COR-L47 (cell line): ENCODE measurements at regions not wholly inside any gene's neighbourhood (a gene's known extent, or its start where the extent isn't known, plus 50 kb on each side); places are given as distances from the start of the nearest gene placed in this dataset.
"Not testable (repeated sequence)": the region's sequence is repeated elsewhere in the genome, so short reads cannot be mapped to it uniquely, and the experiment has no call there.

Experiments used
- DNase-seq: peaks from one replicate; lab custom pipeline; 2025; lab: John Stamatoyannopoulos, UW

DNA sequence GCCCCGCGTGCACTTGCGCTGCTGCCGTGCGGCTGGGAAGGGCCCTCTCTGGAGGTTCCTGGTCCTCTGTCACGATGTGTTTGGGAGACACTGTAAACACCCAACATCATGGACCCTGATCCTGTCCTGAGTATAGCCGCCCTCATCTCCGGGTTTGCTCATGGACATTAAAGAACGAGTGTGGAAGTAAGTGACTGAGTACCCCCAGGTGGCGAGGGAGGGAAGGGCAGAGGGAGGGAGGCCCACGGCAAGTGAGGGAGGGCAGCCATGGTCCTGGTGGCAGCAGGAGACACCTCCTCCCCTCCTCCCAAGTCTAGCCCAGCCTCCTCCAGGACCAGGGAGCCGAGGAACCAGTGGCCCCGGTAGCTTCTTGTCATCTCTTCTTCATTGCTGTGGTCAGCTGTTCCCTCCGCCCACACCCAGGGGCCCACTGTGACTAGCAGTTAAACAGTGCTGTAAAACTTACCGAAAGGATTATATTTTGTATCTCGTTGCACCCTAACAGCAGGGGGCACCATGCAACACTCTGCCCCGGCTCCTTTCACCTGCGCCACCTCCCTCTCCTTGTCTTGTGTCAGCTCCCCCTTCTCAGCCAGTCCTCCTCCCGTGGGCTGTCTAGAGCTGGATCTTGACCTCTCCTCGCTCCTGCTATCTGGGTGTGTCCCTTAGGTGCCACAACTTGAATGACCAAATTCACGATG is 566.5 kb upstream of the B3GAT1 start:
- DNase-seq: no peak

DNA sequence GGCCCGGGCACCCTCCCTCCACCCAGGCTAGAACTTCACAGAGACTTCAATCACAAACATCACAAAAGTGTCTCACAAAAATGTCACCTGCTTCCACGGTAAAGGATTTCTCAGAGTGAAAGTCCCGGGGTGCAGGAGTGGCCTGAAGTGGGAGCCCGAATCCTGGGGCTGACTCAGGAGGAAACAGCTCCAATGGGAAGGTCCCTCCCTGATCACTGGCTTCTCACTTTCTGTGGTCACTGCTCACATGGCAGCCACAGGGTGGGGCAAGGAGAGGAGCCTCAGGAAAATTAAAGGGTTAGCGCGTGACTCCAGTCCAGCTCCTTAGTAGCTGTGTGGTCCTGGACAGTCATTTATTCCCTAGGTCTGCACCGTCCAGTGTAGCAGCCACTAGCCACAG is 564.5 kb upstream of the B3GAT1 start:
- no peak for DNase-seq

DNA sequence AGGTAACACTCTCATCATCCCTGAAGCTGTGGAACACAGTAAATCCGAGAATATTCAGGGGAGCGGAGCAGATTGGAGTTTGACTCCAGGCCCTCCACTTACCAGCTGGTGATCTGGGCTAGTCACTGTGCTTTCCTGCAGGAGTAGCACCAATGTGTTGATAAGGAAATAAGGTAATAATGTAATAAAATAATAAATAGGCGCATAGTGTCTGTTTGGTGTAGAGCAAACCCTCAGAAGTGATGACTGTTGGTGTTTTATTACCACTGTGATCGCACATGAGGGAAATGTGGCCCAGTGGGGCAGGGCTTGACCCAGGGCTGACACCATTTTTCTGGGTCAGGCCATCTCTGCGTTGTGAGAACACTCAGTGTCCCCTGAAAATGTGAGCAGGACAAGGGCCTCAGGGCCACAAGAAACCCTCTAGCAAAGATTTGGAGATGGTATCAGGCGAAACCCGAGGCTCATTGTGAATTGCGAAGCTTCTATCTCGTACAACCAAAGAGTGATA is 563.9 kb upstream of the B3GAT1 start:
- DNase-seq: no peak

- no peak for DNase-seq
These were observed 561.8 kb upstream of the B3GAT1 start for GRCh38 chr11:134973801-134974200.

GRCh38 chr11:134971381-134971780 is 559.3 kb upstream of the B3GAT1 start:
- no peak for DNase-seq

- DNase-seq: no peak
These were observed 555.7 kb upstream of the B3GAT1 start for GRCh38 chr11:134967746-134968145.

GRCh38 chr11:134961386-134961785 is 549.3 kb upstream of the B3GAT1 start:
- not testable (repeated sequence) for DNase-seq

GRCh38 chr11:134958870-134959269 is 546.8 kb upstream of the B3GAT1 start:
- DNase-seq: no peak

- DNase-seq: no peak
These were observed 546.2 kb upstream of the B3GAT1 start for GRCh38 chr11:134958336-134958640.

- no peak for DNase-seq
These were observed 545.7 kb upstream of the B3GAT1 start for GRCh38 chr11:134957540-134958335.

DNA sequence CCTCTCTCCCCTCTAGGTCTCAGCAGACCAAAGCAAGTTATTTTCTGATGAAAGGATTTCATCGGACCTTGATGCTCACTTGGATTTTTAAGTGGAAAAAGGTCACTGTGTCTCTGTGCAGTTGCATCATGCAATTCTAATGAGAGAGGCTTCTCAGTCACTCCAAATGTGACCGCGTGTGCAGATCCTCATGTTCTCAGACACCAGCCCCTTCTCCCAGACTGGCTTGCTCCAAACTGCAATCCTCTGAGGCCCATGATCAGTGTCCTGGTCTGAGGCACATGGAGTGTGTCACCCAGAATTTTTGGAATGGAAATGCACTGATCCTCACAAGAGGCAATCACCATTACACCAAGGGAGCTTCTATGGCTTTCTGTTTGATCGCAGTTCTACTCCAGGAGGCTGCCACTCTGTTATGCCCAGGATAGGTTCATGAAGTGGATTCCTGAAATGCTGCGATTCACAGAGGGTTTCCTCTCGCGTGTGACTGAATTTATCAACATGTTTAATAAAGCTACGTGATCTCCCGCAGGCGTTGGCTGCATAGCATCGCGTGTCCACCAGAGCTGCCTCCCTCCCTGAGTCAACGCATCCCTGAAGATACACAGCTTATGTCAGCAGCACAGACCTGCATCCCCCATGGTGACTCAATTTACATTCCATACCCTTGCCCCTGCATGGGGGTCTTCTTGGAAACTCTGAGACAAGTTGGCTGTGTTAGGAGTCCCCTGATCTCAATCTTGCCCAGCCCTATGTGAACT is 544.6 kb upstream of the B3GAT1 start:
- DNase-seq: no peak

- not testable (repeated sequence) for DNase-seq
These were observed 543.9 kb upstream of the B3GAT1 start for GRCh38 chr11:134955970-134956369.

GRCh38 chr11:134955281-134955680 is 543.2 kb upstream of the B3GAT1 start:
- DNase-seq: no peak

- not testable (repeated sequence) for DNase-seq
These were observed 542.4 kb upstream of the B3GAT1 start for GRCh38 chr11:134954456-134954855.

DNA sequence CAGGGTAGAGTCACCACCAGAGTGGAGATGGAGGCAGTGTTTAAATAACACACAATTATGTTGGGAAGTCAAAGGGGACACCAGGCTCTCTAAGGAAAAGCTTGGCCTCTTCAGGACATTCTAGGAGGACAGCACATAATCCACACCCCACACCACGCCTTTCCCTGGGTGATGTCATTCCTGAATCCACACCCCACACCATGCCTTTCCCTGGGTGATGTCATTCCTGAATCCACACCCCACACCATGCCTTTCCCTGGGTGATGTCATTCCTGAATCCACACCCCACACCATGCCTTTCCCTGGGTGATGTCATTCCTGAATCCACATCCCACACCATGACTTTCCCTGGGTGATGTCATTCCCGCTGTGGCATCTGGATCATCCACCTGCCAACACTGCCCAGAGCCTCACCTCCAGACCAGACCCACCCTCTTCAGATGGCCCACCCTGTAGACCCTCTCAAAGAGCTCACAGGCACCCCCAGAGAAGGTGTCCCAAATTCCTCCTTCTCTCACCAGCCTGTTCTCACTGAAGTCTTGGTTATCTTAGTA is 541.5 kb upstream of the B3GAT1 start:
- DNase-seq: not testable (repeated sequence)

DNA sequence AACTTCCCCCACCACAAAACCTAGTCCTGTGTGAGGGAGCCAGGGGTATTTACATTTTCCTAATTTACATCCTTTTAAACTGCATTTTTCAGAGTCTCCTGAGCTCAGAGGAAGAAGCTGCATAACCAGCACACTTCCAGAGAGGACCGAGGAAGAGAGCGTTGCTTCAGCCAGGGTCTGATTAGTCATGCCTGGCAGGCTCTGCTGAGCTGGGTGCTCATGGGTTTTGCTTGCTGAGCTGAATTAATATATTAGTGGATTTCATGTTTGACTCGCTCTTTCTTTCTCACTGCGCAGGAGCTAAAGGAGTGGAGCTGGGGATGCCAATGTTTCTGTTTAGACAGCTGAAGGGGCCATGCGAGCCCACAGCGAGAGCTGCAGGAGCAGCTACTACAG is 539.3 kb upstream of the B3GAT1 start:
- no peak for DNase-seq

GRCh38 chr11:134950692-134951304 is 538.8 kb upstream of the B3GAT1 start:
- no peak for DNase-seq

GRCh38 chr11:134949121-134950090 is 537.4 kb upstream of the B3GAT1 start:
- DNase-seq: no peak

- no peak for DNase-seq
These were observed 535.5 kb upstream of the B3GAT1 start for GRCh38 chr11:134947556-134947955.

GRCh38 chr11:134945993-134946392 is 534.0 kb upstream of the B3GAT1 start:
- DNase-seq: no peak

DNA sequence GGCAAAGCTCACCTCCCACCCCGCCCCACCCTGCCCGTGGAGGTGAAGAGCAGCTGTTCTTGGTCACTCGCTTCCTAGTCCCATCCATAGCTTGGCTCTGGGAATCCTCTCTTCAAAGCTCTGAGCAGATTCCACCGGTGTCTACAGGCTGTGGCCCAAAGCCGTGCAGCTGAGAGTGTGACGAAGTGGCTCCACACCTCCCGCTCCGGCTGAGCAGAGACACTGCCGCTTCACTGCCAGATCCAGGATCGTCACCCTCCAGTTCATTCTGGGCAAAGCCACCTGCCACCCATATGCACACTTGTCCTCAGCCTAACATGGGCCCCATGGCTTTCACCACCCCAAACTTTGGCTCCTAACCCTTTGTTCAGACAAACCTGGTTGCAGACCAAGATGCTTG is 532.9 kb upstream of the B3GAT1 start:
- DNase-seq: no peak
